ENCODE measurements at regions not wholly inside any gene's neighbourhood (a gene's known extent, or its start where the extent isn't known, plus 50 kb on each side); places are given as distances from the start of the nearest gene placed in this dataset.

DNA sequence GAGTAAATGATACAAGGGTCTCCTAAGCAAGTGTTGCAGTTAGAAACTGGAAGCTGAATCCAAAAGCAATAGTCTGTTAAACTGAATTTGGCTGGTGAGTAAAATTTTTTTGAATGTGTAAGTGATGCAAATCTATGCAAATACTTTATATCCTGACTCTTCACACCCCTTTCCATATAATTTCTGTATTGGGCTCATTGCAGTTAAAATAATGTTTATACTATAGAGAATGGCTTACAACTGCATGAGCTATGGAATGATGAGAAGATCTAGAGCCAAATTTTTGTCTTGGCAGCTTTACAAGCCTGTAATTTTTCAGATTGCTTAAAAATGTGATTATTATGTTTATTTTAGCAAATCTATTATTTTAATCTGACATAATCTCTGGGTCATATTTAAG, 57.0 kb upstream of the GABRA1 start:
- no peak overlapping the region for H3K4ac ChIP-seq (replicated peaks; ENCODE audit: insufficient read length, low read depth, low read length)
- H2BK120ac ChIP-seq (replicated peaks; ENCODE audit: low read depth, low read length), result no peak overlapping the region
- H2BK20ac ChIP-seq (ENCODE audit: low read length), result no peak overlapping the region
- ChIA-PET POLR2A (ENCODE audit: partially characterized antibody) (no interaction called here), CTCF (ENCODE audit: partially characterized antibody) (no interaction called here)
- H2AK5ac ChIP-seq (ENCODE audit: low read depth, low read length), result no peak overlapping the region
- no peak overlapping the region for H2BK5ac ChIP-seq (ENCODE audit: low read depth, low read length)
- H3K79me1 ChIP-seq (ENCODE audit: low read depth, low read length), result no peaks in the 10 kb centered on the region
- no peak overlapping the region for H3K4me2 ChIP-seq (ENCODE audit: insufficient read depth in 1 of 2, low read depth in 2 of 2, low read length in 2 of 2)
- DNase-seq (ENCODE audit: low read depth in 1 of 2, low spot score in 2 of 2), result no peak
- H3K27me3 ChIP-seq (replicated peaks in 1 of 4; ENCODE audit: control insufficient read depth in 3 of 4, extremely low read depth in 1 of 4, insufficient read depth in 3 of 4, low read length in 3 of 4), result no peaks in the 10 kb centered on the region
- no peak for TF ChIP-seq HDAC2 (IDR thresholded peaks at IDR 0.05; ENCODE audit: borderline replicate concordance in 1 of 2, low read depth in 2 of 2, low read length in 2 of 2)
- TF ChIP-seq POLR2A (IDR thresholded peaks at IDR 0.05; ENCODE audit: control extremely low read depth in 1 of 2, low read depth in 2 of 2, low read length in 2 of 2), result no peak
- no peak for TF ChIP-seq SUZ12 (IDR thresholded peaks at IDR 0.05; ENCODE audit: low read length)
- no peak for TF ChIP-seq SIN3A (conservative IDR thresholded peaks at IDR 0.05 in 1 of 2, IDR thresholded peaks at IDR 0.05 in 1 of 2; ENCODE audit: low read depth in 1 of 2, low read length in 2 of 2)
- TF ChIP-seq HDAC6 (IDR thresholded peaks at IDR 0.05; ENCODE audit: low read depth, low read length), result no peak
- no peak for TF ChIP-seq TAF7 (optimal IDR thresholded peaks at IDR 0.05; ENCODE audit: borderline replicate concordance, low read depth, low read length)
- TF ChIP-seq TAF1 (IDR thresholded peaks at IDR 0.05; ENCODE audit: low read depth, low read length), result no peak
- TF ChIP-seq RAD21 (IDR thresholded peaks at IDR 0.05 in 1 of 2, conservative IDR thresholded peaks at IDR 0.05 in 1 of 2; ENCODE audit: low read depth in 2 of 2, low read length in 2 of 2), result no peak
- no peak for TF ChIP-seq NRF1 (IDR thresholded peaks at IDR 0.05; ENCODE audit: low read depth, low read length)
- TF ChIP-seq EP300 (IDR thresholded peaks at IDR 0.05; ENCODE audit: borderline replicate concordance in 1 of 2, low read depth in 2 of 2, low read length in 2 of 2), result no peak
- TF ChIP-seq POU5F1 (IDR thresholded peaks at IDR 0.05; ENCODE audit: low read depth, low read length), result no peak
- TF ChIP-seq JUND (IDR thresholded peaks at IDR 0.05; ENCODE audit: low read length), result no peak
- no peak for TF ChIP-seq SP2 (IDR thresholded peaks at IDR 0.05; ENCODE audit: low read length)
- H2BK12ac ChIP-seq (ENCODE audit: low read depth, low read length), result no peak overlapping the region
- H2AFZ ChIP-seq (ENCODE audit: low read length), result no peak overlapping the region
- H3K79me2 ChIP-seq (ENCODE audit: control insufficient read depth in 1 of 2, insufficient read depth in 2 of 2, low read length in 2 of 2), result no peaks in the 10 kb centered on the region
- no peaks in the 10 kb centered on the region for H3K4me1 ChIP-seq (replicated peaks in 1 of 4; ENCODE audit: control insufficient read depth in 3 of 4, insufficient read depth in 4 of 4, low read length in 3 of 4)
- no peak overlapping the region for H4K5ac ChIP-seq (ENCODE audit: insufficient read length, low read depth, low read length)
- no peak overlapping the region for H4K91ac ChIP-seq (replicated peaks; ENCODE audit: insufficient read length, low read length)
- no peak for FAIRE-seq
- no peak overlapping the region for H3K56ac ChIP-seq (replicated peaks; ENCODE audit: insufficient read length, low read depth, low read length)
- no peak overlapping the region for H2BK15ac ChIP-seq (ENCODE audit: low read length)
- H3K36me3 ChIP-seq (ENCODE audit: control insufficient read depth in 2 of 4, insufficient read depth in 4 of 4, low read length in 3 of 4), result no peaks in the 10 kb centered on the region
- no peak overlapping the region for H3K14ac ChIP-seq (ENCODE audit: insufficient read length)
- H3K23ac ChIP-seq (ENCODE audit: insufficient read length), result no peak overlapping the region
- H3K9me3 ChIP-seq (ENCODE audit: insufficient read depth in 2 of 2, low read depth in 1 of 2, low read length in 1 of 2), result no peaks in the 10 kb centered on the region
- no peak overlapping the region for H3K9ac ChIP-seq (replicated peaks in 1 of 4; ENCODE audit: extremely low read depth in 1 of 4, low read depth in 3 of 4, low read length in 3 of 4)
- no peak overlapping the region for H3K27ac ChIP-seq (ENCODE audit: low read depth, low read length)
- no peak overlapping the region for H3K4me3 ChIP-seq (ENCODE audit: extremely low read depth in 1 of 4, insufficient read depth in 2 of 4, low read depth in 3 of 4, low read length in 4 of 4)
- H4K8ac ChIP-seq (ENCODE audit: extremely low read depth, insufficient read depth, low read length), result no peak overlapping the region
- no peak overlapping the region for H3K18ac ChIP-seq (ENCODE audit: extremely low read depth, low read length)
- no peaks in the 10 kb centered on the region for H3K23me2 ChIP-seq (ENCODE audit: low read depth, low read length)
- no peaks in the 10 kb centered on the region for H4K20me1 ChIP-seq (replicated peaks in 1 of 2; ENCODE audit: control insufficient read depth in 1 of 2, insufficient read depth in 2 of 2, low read length in 2 of 2)

All from H1 (cell line).